ENCODE measurements at regions not wholly inside any gene's neighbourhood (a gene's known extent, or its start where the extent isn't known, plus 50 kb on each side); places are given as distances from the start of the nearest gene placed in this dataset.

GRCh38 chr22:48226026-48227013 is 1463.9 kb downstream of the TBC1D22A start:
- DNase-seq = no peak

- DNase-seq = no peak
Measured at GRCh38 chr22:48224332-48224731, 1461.9 kb downstream of the TBC1D22A start.

GRCh38 chr22:48223488-48224190 is 1461.2 kb downstream of the TBC1D22A start:
- DNase-seq = no peak

GRCh38 chr22:48222742-48223487 is 1460.5 kb downstream of the TBC1D22A start:
- no peak for DNase-seq

- DNase-seq = no peak
Measured at GRCh38 chr22:48218889-48219420, 1456.5 kb downstream of the TBC1D22A start.

GRCh38 chr22:48217596-48217995 is 1455.1 kb downstream of the TBC1D22A start:
- no peak for DNase-seq

- DNase-seq = no peak
Measured at GRCh38 chr22:48212727-48213126, 1450.3 kb downstream of the TBC1D22A start.

- DNase-seq = no peak
Measured at GRCh38 chr22:48210812-48211211, 1448.4 kb downstream of the TBC1D22A start.

- no peak for DNase-seq
Measured at GRCh38 chr22:48210198-48210580, 1447.7 kb downstream of the TBC1D22A start.

- no peak for DNase-seq
Measured at GRCh38 chr22:48209473-48210197, 1447.2 kb downstream of the TBC1D22A start.

GRCh38 chr22:48208894-48209293 is 1446.4 kb downstream of the TBC1D22A start:
- DNase-seq = no peak

GRCh38 chr22:48207919-48208535 is 1445.6 kb downstream of the TBC1D22A start:
- no peak for DNase-seq

GRCh38 chr22:48205790-48206189 is 1443.3 kb downstream of the TBC1D22A start:
- no peak for DNase-seq

GRCh38 chr22:48205161-48205560 is 1442.7 kb downstream of the TBC1D22A start:
- DNase-seq = no peak

- DNase-seq = no peak
Measured at GRCh38 chr22:48204296-48204695, 1441.8 kb downstream of the TBC1D22A start.

- no peak for DNase-seq
Measured at GRCh38 chr22:48199667-48200066, 1437.2 kb downstream of the TBC1D22A start.

GRCh38 chr22:48198489-48199459 is 1436.3 kb downstream of the TBC1D22A start:
- no peak for DNase-seq

- no peak for DNase-seq
Measured at GRCh38 chr22:48197189-48197690, 1434.8 kb downstream of the TBC1D22A start.

GRCh38 chr22:48192920-48193319 is 1430.5 kb downstream of the TBC1D22A start:
- DNase-seq = no peak

GRCh38 chr22:48192071-48192470 is 1429.6 kb downstream of the TBC1D22A start:
- no peak for DNase-seq

All from SW 1271 (cell line).